SK-N-MC (cell line): ENCODE measurements at regions not wholly inside any gene's neighbourhood (a gene's known extent, or its start where the extent isn't known, plus 50 kb on each side); places are given as distances from the start of the nearest gene placed in this dataset.

Source experiments
- EZH2 ChIP-seq: fragments of 200-600 bp; sonication (generic); IDR thresholded peaks from one replicate; pipeline ENCODE4 v1.6.1; 2017; ENCODE audit warnings: antibody characterized with exemption
- POLR2AphosphoS5 ChIP-seq: IDR thresholded peaks from 2 replicates; pipeline ENCODE4 v1.6.1; 2012; ENCODE audit warnings: mild to moderate bottlenecking, low read depth, low read length, borderline replicate concordance

DNA sequence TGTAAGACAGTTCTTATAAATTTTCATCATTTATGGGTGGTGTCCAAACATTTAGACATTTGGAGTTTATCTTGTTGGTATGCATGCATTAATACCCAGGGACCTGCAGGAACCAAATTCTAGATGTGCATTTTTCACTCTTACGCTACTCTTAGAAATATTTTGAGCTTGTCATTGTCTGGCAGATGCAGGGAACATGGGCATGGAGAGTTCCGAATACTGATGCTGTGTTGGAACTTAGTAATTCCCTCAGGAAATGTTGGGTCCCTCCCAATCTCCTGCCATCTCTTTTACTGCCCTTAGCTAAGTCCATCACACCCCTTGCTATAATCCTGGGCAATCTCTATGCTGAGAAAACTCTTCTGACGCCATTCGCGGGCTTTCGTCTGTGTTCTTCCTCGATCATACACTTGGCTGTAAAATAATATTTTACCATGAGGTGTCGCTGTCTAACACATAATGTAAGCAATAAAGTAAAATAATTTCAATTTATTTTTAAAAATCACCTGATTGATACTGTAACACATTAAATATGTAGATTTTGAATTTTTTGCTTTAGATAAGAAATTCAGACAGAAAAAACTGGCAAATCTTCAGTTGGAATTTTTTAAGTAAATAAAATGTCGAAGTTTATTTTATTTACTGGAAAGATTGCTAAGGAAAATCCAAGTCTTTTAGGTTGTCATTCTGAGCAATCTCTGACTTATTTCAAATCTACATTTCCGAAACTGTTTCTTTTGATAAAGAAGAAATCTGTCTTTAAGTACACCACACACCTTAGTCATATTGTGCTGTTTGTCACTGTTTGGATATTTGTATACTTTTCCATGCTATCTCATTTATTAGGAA is 304.1 kb upstream of the SSTR1 start:
- TF ChIP-seq EZH2 (no peak), POLR2AphosphoS5 (no peak)
